ENCODE measurements at regions not wholly inside any gene's neighbourhood (a gene's known extent, or its start where the extent isn't known, plus 50 kb on each side); places are given as distances from the start of the nearest gene placed in this dataset.

DNA sequence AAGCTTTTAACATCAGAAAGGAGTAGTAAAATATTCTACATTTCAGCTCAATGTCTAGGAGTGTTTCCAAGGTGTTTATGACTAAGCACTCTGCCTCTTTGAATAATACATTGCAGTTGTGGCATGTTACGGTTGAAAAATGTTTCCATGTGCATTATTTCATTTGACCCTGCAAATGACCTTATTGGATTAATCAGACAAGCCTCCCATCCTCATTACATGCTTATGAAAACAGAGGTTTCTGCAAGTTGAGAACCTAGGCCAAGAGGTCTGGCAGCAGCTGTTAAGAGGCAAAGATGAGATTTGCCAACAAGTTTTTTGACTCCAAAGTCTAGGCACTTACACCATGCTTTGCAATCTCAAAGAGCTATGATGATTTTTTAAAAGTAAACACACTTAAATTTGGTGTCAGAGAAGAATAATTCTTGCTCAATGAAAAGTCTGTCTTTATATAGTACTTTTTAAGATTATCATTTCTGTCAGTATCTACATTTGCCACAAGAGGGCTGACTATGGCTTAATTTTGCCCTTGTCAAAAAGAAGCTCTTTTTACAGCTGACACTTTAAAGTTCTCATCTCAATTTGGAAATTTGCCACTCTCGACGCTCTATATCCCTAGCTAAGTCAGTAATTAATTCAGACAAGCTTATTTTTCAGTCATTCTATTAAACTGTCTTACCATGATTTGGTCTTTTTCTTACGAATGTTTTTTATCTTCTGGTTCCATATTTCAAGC, 260.6 kb downstream of the PAX3 start:
- H3K27me3 ChIP-seq (ENCODE audit: control insufficient read depth, insufficient read depth, low read length) = no peaks in the 10 kb centered on the region
- TF ChIP-seq, protein P1, sequence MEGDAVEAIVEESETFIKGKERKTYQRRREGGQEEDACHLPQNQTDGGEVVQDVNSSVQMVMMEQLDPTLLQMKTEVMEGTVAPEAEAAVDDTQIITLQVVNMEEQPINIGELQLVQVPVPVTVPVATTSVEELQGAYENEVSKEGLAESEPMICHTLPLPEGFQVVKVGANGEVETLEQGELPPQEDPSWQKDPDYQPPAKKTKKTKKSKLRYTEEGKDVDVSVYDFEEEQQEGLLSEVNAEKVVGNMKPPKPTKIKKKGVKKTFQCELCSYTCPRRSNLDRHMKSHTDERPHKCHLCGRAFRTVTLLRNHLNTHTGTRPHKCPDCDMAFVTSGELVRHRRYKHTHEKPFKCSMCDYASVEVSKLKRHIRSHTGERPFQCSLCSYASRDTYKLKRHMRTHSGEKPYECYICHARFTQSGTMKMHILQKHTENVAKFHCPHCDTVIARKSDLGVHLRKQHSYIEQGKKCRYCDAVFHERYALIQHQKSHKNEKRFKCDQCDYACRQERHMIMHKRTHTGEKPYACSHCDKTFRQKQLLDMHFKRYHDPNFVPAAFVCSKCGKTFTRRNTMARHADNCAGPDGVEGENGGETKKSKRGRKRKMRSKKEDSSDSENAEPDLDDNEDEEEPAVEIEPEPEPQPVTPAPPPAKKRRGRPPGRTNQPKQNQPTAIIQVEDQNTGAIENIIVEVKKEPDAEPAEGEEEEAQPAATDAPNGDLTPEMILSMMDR (IDR thresholded peaks at IDR 0.05; ENCODE audit: insufficient read depth, low read length, poor library complexity, severe bottlenecking) = peak; percentile 57
- no peak for DNase-seq (ENCODE audit: low read depth)
- H3K4me3 ChIP-seq (ENCODE audit: low read depth, low read length) = no peak overlapping the region
- H3K36me3 ChIP-seq (ENCODE audit: control insufficient read depth, insufficient read depth, low read length) = no peaks in the 10 kb centered on the region

GRCh38 chr2:222037211-222037610, 261.6 kb downstream of the PAX3 start:
- TF ChIP-seq, protein P1 (IDR thresholded peaks at IDR 0.05; ENCODE audit: insufficient read depth, low read length, poor library complexity, severe bottlenecking) = no peak
- DNase-seq (ENCODE audit: low read depth) = no peak
- Histone ChIP-seq H3K27me3 (ENCODE audit: control insufficient read depth, insufficient read depth, low read length) (no peaks in the 10 kb centered on the region), H3K36me3 (ENCODE audit: control insufficient read depth, insufficient read depth, low read length) (no peaks in the 10 kb centered on the region), H3K4me3 (ENCODE audit: low read depth, low read length) (no peak overlapping the region)

DNA sequence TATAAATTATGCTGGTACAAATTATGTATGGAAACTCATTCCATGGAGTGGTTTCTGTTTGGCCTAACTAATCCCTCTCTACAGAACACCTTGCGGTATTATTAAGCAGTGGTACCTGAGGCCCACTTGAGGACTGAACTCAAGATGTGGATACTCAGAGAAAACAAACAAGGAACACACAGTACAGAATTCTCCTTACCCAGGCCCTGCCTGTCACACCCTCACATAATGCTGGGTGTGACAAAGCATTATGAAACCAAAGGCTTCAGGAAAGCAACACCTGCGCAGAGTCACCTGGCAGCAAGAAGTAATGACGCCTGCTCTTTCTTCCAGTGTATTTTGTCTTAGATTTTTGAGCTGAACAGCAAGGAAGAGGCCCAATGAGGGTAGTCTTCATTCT, 264.7 kb downstream of the PAX3 start:
- DNase-seq (ENCODE audit: low read depth) = no peak
- no peaks in the 10 kb centered on the region for H3K27me3 ChIP-seq (ENCODE audit: control insufficient read depth, insufficient read depth, low read length)
- TF ChIP-seq, protein P1 (IDR thresholded peaks at IDR 0.05; ENCODE audit: insufficient read depth, low read length, poor library complexity, severe bottlenecking) = no peak
- no peaks in the 10 kb centered on the region for H3K36me3 ChIP-seq (ENCODE audit: control insufficient read depth, insufficient read depth, low read length)
- H3K4me3 ChIP-seq (ENCODE audit: low read depth, low read length) = no peak overlapping the region

GRCh38 chr2:222033541-222033940, 265.3 kb downstream of the PAX3 start:
- DNase-seq (ENCODE audit: low read depth) = no peak
- TF ChIP-seq, protein P1 (IDR thresholded peaks at IDR 0.05; ENCODE audit: insufficient read depth, low read length, poor library complexity, severe bottlenecking) = no peak
- Histone ChIP-seq H3K36me3 (ENCODE audit: control insufficient read depth, insufficient read depth, low read length) (no peaks in the 10 kb centered on the region), H3K27me3 (ENCODE audit: control insufficient read depth, insufficient read depth, low read length) (no peaks in the 10 kb centered on the region), H3K4me3 (ENCODE audit: low read depth, low read length) (no peak overlapping the region)

DNA sequence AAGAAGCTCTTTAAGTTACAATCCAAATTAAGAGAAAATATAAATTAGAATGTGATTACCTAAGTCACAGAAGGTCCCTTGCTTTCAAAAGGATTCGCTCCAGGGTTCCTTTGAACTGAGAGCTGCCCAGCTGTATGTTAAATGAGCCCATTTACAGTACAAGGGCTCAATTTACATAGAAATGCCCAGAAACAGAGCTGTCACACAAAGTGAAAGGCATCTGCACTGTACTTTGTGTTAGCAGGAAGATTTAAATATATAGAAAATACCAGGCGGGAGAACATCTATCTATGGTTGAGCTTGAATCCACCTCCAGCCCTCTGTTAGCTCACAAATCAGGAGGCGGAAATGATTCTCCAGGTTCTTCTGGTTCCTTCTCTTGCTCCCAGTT, 272.9 kb downstream of the PAX3 start:
- H3K4me3 ChIP-seq (ENCODE audit: low read depth, low read length) = no peak overlapping the region
- TF ChIP-seq, protein P1 (IDR thresholded peaks at IDR 0.05; ENCODE audit: insufficient read depth, low read length, poor library complexity, severe bottlenecking) = no peak

More for the DNA sequence above, 272.9 kb downstream of the PAX3 start:
- no peaks in the 10 kb centered on the region for H3K36me3 ChIP-seq (ENCODE audit: control insufficient read depth, insufficient read depth, low read length)
- no peak for DNase-seq (ENCODE audit: low read depth)
- peaks cover 2% of the 10 kb centered on the region for H3K27me3 ChIP-seq (ENCODE audit: control insufficient read depth, insufficient read depth, low read length)

Measured in kidney epithelial cell (primary cell).